ENCODE measurements at regions not wholly inside any gene's neighbourhood (a gene's known extent, or its start where the extent isn't known, plus 50 kb on each side); places are given as distances from the start of the nearest gene placed in this dataset.

GRCh38 chr16:17589898-17590297, 119.1 kb upstream of the XYLT1 start:
- TF ChIP-seq POLR2AphosphoS5 (IDR thresholded peaks at IDR 0.05) (no peak), CTCF (IDR thresholded peaks at IDR 0.05) (no peak), POLR2A (IDR thresholded peaks at IDR 0.05) (no peak)

All from breast epithelium (tissue), 3 donors.